ENCODE measurements at regions not wholly inside any gene's neighbourhood (a gene's known extent, or its start where the extent isn't known, plus 50 kb on each side); places are given as distances from the start of the nearest gene placed in this dataset.

DNA sequence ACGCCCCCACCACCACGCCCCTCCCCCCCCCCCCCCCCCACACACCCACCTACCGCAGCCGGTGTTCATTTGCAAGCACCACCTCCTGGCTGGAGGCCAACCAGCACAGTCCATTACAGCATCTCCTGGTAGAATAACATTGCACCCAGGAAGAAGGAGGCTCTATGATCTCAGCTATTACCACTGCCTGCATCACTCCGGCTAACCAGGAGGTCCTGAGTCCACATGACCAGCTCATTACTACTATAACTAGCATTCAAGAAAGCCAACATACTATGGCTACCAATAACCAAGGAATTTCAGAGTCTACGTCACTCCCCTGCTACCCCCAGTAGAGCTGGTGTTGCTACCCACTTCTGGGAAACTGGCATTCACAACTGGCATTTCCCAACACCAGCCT is 81.1 kb upstream of the ALOX12 start (continued):
- TF ChIP-seq, protein P1, sequence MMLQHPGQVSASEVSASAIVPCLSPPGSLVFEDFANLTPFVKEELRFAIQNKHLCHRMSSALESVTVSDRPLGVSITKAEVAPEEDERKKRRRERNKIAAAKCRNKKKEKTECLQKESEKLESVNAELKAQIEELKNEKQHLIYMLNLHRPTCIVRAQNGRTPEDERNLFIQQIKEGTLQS (IDR thresholded peaks at IDR 0.05) = peak; percentile 50; the same call in 1 of the 2 replicates
- TF ChIP-seq, protein P1 (CRISPR knock-in tag; conservative IDR thresholded peaks at IDR 0.05) = no peak

DNA sequence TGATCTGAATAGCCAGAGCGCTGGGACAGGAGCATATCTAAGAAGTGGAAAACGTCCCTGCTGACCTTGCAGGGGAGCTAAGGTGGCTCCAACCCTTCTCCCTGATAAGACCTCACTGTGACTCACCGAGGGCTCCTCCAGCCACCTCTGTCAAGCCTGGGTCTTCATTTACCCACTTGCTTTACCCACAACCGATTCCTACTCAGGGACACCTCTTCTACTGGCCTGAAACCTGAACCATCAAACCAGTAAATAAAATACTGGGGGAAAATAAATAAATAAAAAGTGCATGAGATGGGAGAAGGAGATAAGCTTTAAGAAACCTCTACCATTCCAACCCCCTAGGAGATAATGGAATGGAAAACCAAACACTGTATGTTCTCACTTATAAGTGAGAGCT is 80.2 kb upstream of the ALOX12 start:
- WGBS (ENCODE audit: insufficient coverage, low coverage, missing lambda C conversion rate) = 6% methylated on average over 4 of the region's 4 CpGs
- peak overlapping the region; percentile 61 for H3K4me2 ChIP-seq (ENCODE audit: insufficient read depth, low read length)
- in situ Hi-C loops (cut with MboI) = no loop called here
- H3K36me3 ChIP-seq (ENCODE audit: control insufficient read depth, insufficient read depth, low read length) = no peaks in the 10 kb centered on the region; the same call in 2 of the 3 replicates
- DNase-seq (ENCODE audit: extremely low read depth in 1 of 4, low spot score in 3 of 4) (peak; percentile 16 to 82 (median 44)), FAIRE-seq (peak; percentile 86), ATAC-seq (peak; percentile 76)
- H3K27me3 ChIP-seq (ENCODE audit: control insufficient read depth in 2 of 2, insufficient read depth in 2 of 2, low read length in 2 of 2) = no peaks in the 10 kb centered on the region
- BruUV-seq (replicated peaks) = no TSS peak
- H3K4me3 ChIP-seq = no peak overlapping the region
- peaks cover 3% of the 10 kb centered on the region for H3K9me1 ChIP-seq (ENCODE audit: control insufficient read depth, insufficient read depth, low read length)
- H3K4me1 ChIP-seq (replicated peaks in 1 of 2; ENCODE audit: control insufficient read depth in 2 of 2, insufficient read depth in 2 of 2, low read length in 2 of 2) = peaks cover 23 to 53% of the 10 kb centered on the region in 2 experiments
- peak overlapping the region; percentile 53 for H3K27ac ChIP-seq (ENCODE audit: extremely low read depth, low read depth, low read length)
- intact Hi-C loops (cut with micrococcal nuclease) = loop anchor here (10.0 kb wide), 1 partner anchor 219 kb away; no protein-coding TSS in a partner anchor
- POLR2A ChIA-PET = interaction anchor here (0.7 to 2.9 kb wide), 11 partner anchors 9 to 368 kb away, joined by 3 to 14 read pairs (median 4); no protein-coding TSS in a partner anchor
- CTCF ChIA-PET (ENCODE audit: low intra/inter-chr PET ratio) = no interaction called here
- H3K79me2 ChIP-seq (ENCODE audit: control insufficient read depth, insufficient read depth, low read length) = peaks cover 42% of the 10 kb centered on the region
- H3K9me3 ChIP-seq (replicated peaks; ENCODE audit: control insufficient read depth, insufficient read depth, low read depth, low read length) = no peaks in the 10 kb centered on the region
- no peak overlapping the region for H2AFZ ChIP-seq (ENCODE audit: low read depth, low read length)
- peak overlapping the region; percentile 46 to 62; a peak in 2 of 4 replicates for H3K9ac ChIP-seq (ENCODE audit: insufficient read depth in 1 of 2, low read depth in 2 of 2, low read length in 2 of 2)
- peaks cover 5% of the 10 kb centered on the region; the same call in 1 of the 2 replicates for H4K20me1 ChIP-seq (replicated peaks; ENCODE audit: control insufficient read depth, insufficient read depth, low read length)
- TF ChIP-seq SMARCE1 (IDR thresholded peaks at IDR 0.05) = peak; percentile 68; the same call in 1 of the 2 replicates
- TF ChIP-seq ZNF766 (CRISPR knock-in tag; conservative IDR thresholded peaks at IDR 0.05) = peak; percentile 88
- 0 out of 2 replicates have a peak, but pooled peaks have one; percentile 40 for TF ChIP-seq SMAD4 (CRISPR knock-in tag; conservative IDR thresholded peaks at IDR 0.05)
- peak; percentile 55 for TF ChIP-seq GATA2 (CRISPR knock-in tag; IDR thresholded peaks at IDR 0.05)
- no peak for TF ChIP-seq FIP1L1 (IDR thresholded peaks at IDR 0.05; ENCODE audit: low read depth, low read length, poor library complexity, severe bottlenecking)
- peak; percentile 69; the same call in 1 of the 2 replicates for TF ChIP-seq ZEB2 (IDR thresholded peaks at IDR 0.05)
- TF ChIP-seq TCF3 (CRISPR knock-in tag; IDR thresholded peaks at IDR 0.05) = peak; percentile 53
- peak; percentile 37; the same call in 1 of the 2 replicates for TF ChIP-seq CXXC5 (CRISPR knock-in tag; IDR thresholded peaks at IDR 0.05)
- no peak for TF ChIP-seq DACH1 (IDR thresholded peaks at IDR 0.05; ENCODE audit: partially characterized antibody)
- TF ChIP-seq DPF2 (IDR thresholded peaks at IDR 0.05) = peak; percentile 76
- 0 out of 2 replicates have a peak, but pooled peaks have one; percentile 9 for TF ChIP-seq TEAD4 (IDR thresholded peaks at IDR 0.05; ENCODE audit: low read length)
- no peak for TF ChIP-seq TEAD4 (CRISPR knock-in tag; IDR thresholded peaks at IDR 0.05; ENCODE audit: borderline replicate concordance)
- peak; percentile 48 for TF ChIP-seq CBFA2T3 (IDR thresholded peaks at IDR 0.05)
- peak; percentile 73; the same call in 1 of the 2 replicates for TF ChIP-seq JUN (IDR thresholded peaks at IDR 0.05; ENCODE audit: borderline replicate concordance, low read depth, low read length)
- no peak for TF ChIP-seq JUN (CRISPR knock-in tag; IDR thresholded peaks at IDR 0.05; ENCODE audit: borderline replicate concordance)
- TF ChIP-seq SMARCC2 (IDR thresholded peaks at IDR 0.05; ENCODE audit: low read depth) = 0 out of 2 replicates have a peak, but pooled peaks have one; percentile 47
- no peak for TF ChIP-seq MYC (IDR thresholded peaks at IDR 0.05; ENCODE audit: low read depth, low read length)
- TF ChIP-seq MYC (CRISPR knock-in tag; IDR thresholded peaks at IDR 0.05; ENCODE audit: borderline replicate concordance, low read depth) = no peak
- TF ChIP-seq EP300 (IDR thresholded peaks at IDR 0.05; ENCODE audit: low read length) = peak; percentile 15; the same call in 1 of the 2 replicates
- TF ChIP-seq RCOR1 (IDR thresholded peaks at IDR 0.05; ENCODE audit: borderline replicate concordance in 1 of 2, low read depth in 2 of 2, low read length in 2 of 2) = 0 out of 4 replicates have a peak, but pooled peaks of 1 of the 2 experiments have one; percentile 11
- TF ChIP-seq, protein P2, sequence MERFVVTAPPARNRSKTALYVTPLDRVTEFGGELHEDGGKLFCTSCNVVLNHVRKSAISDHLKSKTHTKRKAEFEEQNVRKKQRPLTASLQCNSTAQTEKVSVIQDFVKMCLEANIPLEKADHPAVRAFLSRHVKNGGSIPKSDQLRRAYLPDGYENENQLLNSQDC (CRISPR knock-in tag; IDR thresholded peaks at IDR 0.05) = no peak

Data from K562 (cell line).